CD4-positive, alpha-beta memory T cell (primary cell): ENCODE measurements at regions not wholly inside any gene's neighbourhood (a gene's known extent, or its start where the extent isn't known, plus 50 kb on each side); places are given as distances from the start of the nearest gene placed in this dataset.
A peak's percentile ranks its signal among the peaks of the same experiment; 100 is the strongest.

Source experiments
- CTCF ChIA-PET: fragments of 350-600 bp; sonication (Branson Sonifier 250); formaldehyde crosslinking; loops from one replicate; lab custom pipeline; 2021; ENCODE audit warnings: inconsistent platforms; ENCODE audit not compliant: partially characterized antibody; lab: Charles Lee
- POLR2A ChIA-PET: fragments of 350-600 bp; sonication (Branson Sonifier 250); formaldehyde crosslinking; loops from one replicate; lab custom pipeline; 2021; ENCODE audit not compliant: partially characterized antibody; lab: Charles Lee
- DNase-seq, 5 donors: peaks; one replicate each; pipeline versions ENCODE4 v3.0.0 to v3.0.0-alpha.2; 2020 to 2022; ENCODE audit warnings: mixed read lengths in 1 of 5
- H3K27ac ChIP-seq: one replicate; pipeline ENCODE4 v1.7.0; 2013; ENCODE audit warnings: low read depth, low read length
- H3K27me3 ChIP-seq: 2 replicates; pipeline ENCODE4 v1.7.0; 2013; ENCODE audit warnings: mild to moderate bottlenecking, low read length, moderate library complexity; ENCODE audit not compliant: insufficient read depth
- H3K36me3 ChIP-seq: 2 replicates; pipeline ENCODE4 v1.7.0; 2013; ENCODE audit warnings: mild to moderate bottlenecking, low read length, moderate library complexity; ENCODE audit not compliant: insufficient read depth
- H3K4me1 ChIP-seq: 2 replicates; pipeline ENCODE4 v1.7.0; 2013; ENCODE audit warnings: mild to moderate bottlenecking, low read length, moderate library complexity; ENCODE audit not compliant: insufficient read depth
- H3K4me3 ChIP-seq, 2 donors: one replicate each; pipeline ENCODE4 v1.7.0; 2013; ENCODE audit warnings: low read length in 2 of 2, mild to moderate bottlenecking in 1 of 2
- H3K9me3 ChIP-seq, 2 donors: one replicate each; pipeline ENCODE4 v1.7.0; 2013; ENCODE audit warnings: low read length in 2 of 2, control low read depth in 1 of 2; ENCODE audit not compliant: control insufficient read depth in 1 of 2
- H3K27ac Mint-ChIP-seq, 7 donors: one replicate each; pipeline ENCODE4 v1.8.0; 2020 to 2021; ENCODE audit warnings: mixed read lengths in 7 of 7, mild to moderate bottlenecking in 6 of 7, inconsistent platforms in 3 of 7, moderate library complexity in 3 of 7
- H3K27me3 Mint-ChIP-seq, 2 donors: one replicate each; pipeline ENCODE4 v1.8.0; 2020 to 2021; ENCODE audit warnings: mixed read lengths in 2 of 2
- H3K36me3 Mint-ChIP-seq, 2 donors: one replicate each; pipeline ENCODE4 v1.8.0; 2020 to 2021; ENCODE audit warnings: mixed read lengths in 2 of 2, inconsistent platforms in 1 of 2, mild to moderate bottlenecking in 1 of 2
- H3K4me1 Mint-ChIP-seq, 4 donors: one replicate each; pipeline ENCODE4 v1.8.0; 2020 to 2021; ENCODE audit warnings: mixed read lengths in 4 of 4, mild to moderate bottlenecking in 1 of 4
- H3K4me3 Mint-ChIP-seq, 8 donors: one replicate each; pipeline ENCODE4 v1.8.0; 2020 to 2021; ENCODE audit warnings: mixed read lengths in 8 of 8, mild to moderate bottlenecking in 7 of 8, moderate library complexity in 6 of 8, inconsistent platforms in 3 of 8
- H3K9me3 Mint-ChIP-seq, 8 donors: one replicate each; pipeline ENCODE4 v1.8.0; 2020 to 2021; ENCODE audit warnings: mixed read lengths in 8 of 8, mild to moderate bottlenecking in 5 of 8, inconsistent platforms in 3 of 8, moderate library complexity in 1 of 8
- intact Hi-C: fragments of 100-400 bp; cut with micrococcal nuclease; formaldehyde crosslinking; loops from one replicate; pipeline ENCODE4 v1.15.1; 2023

GRCh38 chr13:88895261-88895941, 1224.2 kb downstream of the SLITRK5 start:
- no peaks in the 10 kb centered on the region for H3K4me1 Mint-ChIP-seq
- peaks cover 1 to 9% (median 4%) of the 10 kb centered on the region in 8 donors for H3K9me3 Mint-ChIP-seq
- H3K4me3 Mint-ChIP-seq: no peak overlapping the region
- H3K27me3 ChIP-seq: no peaks in the 10 kb centered on the region
- no peaks in the 10 kb centered on the region for H3K36me3 Mint-ChIP-seq
- H3K9me3 ChIP-seq: peaks cover 0 to 6% of the 10 kb centered on the region in 2 donors
- peak in 1 of 5 donors; percentile 28 for DNase-seq
- H3K27me3 Mint-ChIP-seq: no peaks in the 10 kb centered on the region
- H3K4me1 ChIP-seq: no peaks in the 10 kb centered on the region
- CTCF ChIA-PET: no interaction called here
- H3K27ac Mint-ChIP-seq: no peak overlapping the region
- intact Hi-C loops: no loop called here
- H3K36me3 ChIP-seq: no peaks in the 10 kb centered on the region
- no peak overlapping the region for H3K4me3 ChIP-seq
- POLR2A ChIA-PET: no interaction called here
- H3K27ac ChIP-seq: no peak overlapping the region

DNA sequence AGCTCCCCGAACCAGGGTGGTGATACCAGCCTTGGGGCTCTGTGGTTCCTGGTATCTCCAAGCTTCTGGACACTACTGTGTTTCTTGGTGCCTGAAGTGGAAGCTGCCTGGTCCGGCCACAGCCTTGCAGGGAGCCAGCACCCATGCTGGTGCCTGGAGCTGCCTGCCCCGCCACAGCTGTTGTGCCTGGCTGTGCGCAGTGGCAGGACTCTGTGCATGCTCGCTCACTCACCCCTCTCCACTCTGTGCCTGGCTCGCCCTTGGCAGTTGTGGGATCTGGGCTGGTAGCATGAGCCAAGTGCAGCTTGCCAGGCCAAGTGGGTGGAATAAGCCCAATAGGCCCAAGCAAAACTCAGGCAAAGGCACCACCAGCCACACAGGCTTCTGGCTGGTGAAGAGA, 1225.3 kb downstream of the SLITRK5 start:
- intact Hi-C loops: no loop called here
- peak in 1 of 5 donors; percentile 28 for DNase-seq
- Mint-ChIP-seq H3K27ac (no peak overlapping the region), H3K9me3 (peaks cover 1 to 14% (median 4%) of the 10 kb centered on the region in 8 donors), H3K4me1 (no peaks in the 10 kb centered on the region), H3K36me3 (no peaks in the 10 kb centered on the region), H3K4me3 (no peak overlapping the region), H3K27me3 (no peaks in the 10 kb centered on the region)
- Histone ChIP-seq H3K4me3 (no peak overlapping the region), H3K9me3 (peaks cover 0 to 6% of the 10 kb centered on the region in 2 donors), H3K27me3 (no peaks in the 10 kb centered on the region), H3K27ac (no peak overlapping the region), H3K4me1 (no peaks in the 10 kb centered on the region), H3K36me3 (no peaks in the 10 kb centered on the region)
- CTCF ChIA-PET: no interaction called here
- POLR2A ChIA-PET: no interaction called here

GRCh38 chr13:88908961-88909441, 1237.8 kb downstream of the SLITRK5 start:
- no peaks in the 10 kb centered on the region for H3K36me3 ChIP-seq
- Mint-ChIP-seq H3K27me3 (no peaks in the 10 kb centered on the region), H3K4me1 (no peaks in the 10 kb centered on the region), H3K9me3 (peaks cover 0 to 20% (median 6%) of the 10 kb centered on the region in 8 donors), H3K4me3 (no peak overlapping the region), H3K36me3 (no peaks in the 10 kb centered on the region), H3K27ac (no peak overlapping the region)
- H3K27me3 ChIP-seq: no peaks in the 10 kb centered on the region
- ChIA-PET POLR2A (no interaction called here), CTCF (no interaction called here)
- no peak overlapping the region for H3K27ac ChIP-seq
- intact Hi-C loops: no loop called here
- no peak overlapping the region for H3K4me3 ChIP-seq
- no peak for DNase-seq
- H3K4me1 ChIP-seq: no peaks in the 10 kb centered on the region
- H3K9me3 ChIP-seq: no peaks in the 10 kb centered on the region

- ChIA-PET CTCF (no interaction called here), POLR2A (no interaction called here)
- Histone ChIP-seq H3K4me3 (no peak overlapping the region), H3K9me3 (peaks cover 0 to 4% of the 10 kb centered on the region in 2 donors), H3K36me3 (no peaks in the 10 kb centered on the region), H3K27ac (no peak overlapping the region), H3K27me3 (no peaks in the 10 kb centered on the region), H3K4me1 (no peaks in the 10 kb centered on the region)
- Mint-ChIP-seq H3K27ac (no peak overlapping the region), H3K4me1 (no peaks in the 10 kb centered on the region), H3K9me3 (peaks cover 0 to 6% (median 4%) of the 10 kb centered on the region in 8 donors), H3K36me3 (no peaks in the 10 kb centered on the region), H3K27me3 (no peaks in the 10 kb centered on the region), H3K4me3 (peak overlapping the region in 3 of 8 donors; percentile 11 to 62 (median 19))
- DNase-seq: peak in 1 of 5 donors; percentile 44
- intact Hi-C loops: no loop called here
Observed at GRCh38 chr13:88919970-88920628, 1248.9 kb downstream of the SLITRK5 start.

DNA sequence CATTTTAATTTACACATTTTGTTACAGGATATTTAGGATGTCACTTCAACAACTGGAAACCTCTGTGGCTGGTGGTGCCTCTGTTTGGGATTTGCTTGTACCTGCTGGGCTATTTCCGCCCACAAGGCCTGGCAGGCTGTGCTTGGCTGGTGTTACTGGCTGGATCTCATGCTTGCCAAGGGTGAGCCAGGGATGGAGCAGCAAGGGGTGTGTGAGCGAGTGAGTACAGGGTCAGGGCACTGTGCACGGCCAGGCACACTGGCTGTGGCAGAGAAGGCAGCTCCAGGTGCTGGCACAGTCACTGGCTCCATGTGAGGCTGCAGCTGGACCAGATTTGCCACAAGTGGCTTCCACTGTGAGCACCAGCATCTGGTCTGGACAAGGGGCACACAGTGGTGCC, 1254.8 kb downstream of the SLITRK5 start:
- intact Hi-C loops: no loop called here
- POLR2A ChIA-PET: no interaction called here
- H3K27ac Mint-ChIP-seq: no peak overlapping the region
- H3K36me3 Mint-ChIP-seq: no peaks in the 10 kb centered on the region
- H3K27me3 ChIP-seq: no peaks in the 10 kb centered on the region
- no peaks in the 10 kb centered on the region for H3K36me3 ChIP-seq
- DNase-seq: no peak
- H3K4me1 ChIP-seq: no peaks in the 10 kb centered on the region
- no peaks in the 10 kb centered on the region for H3K27me3 Mint-ChIP-seq
- H3K27ac ChIP-seq: no peak overlapping the region
- H3K9me3 Mint-ChIP-seq: peaks cover 0 to 7% (median 2%) of the 10 kb centered on the region in 8 donors
- H3K9me3 ChIP-seq: no peaks in the 10 kb centered on the region
- no peaks in the 10 kb centered on the region for H3K4me1 Mint-ChIP-seq
- no peak overlapping the region for H3K4me3 Mint-ChIP-seq
- H3K4me3 ChIP-seq: no peak overlapping the region
- CTCF ChIA-PET: no interaction called here

DNA sequence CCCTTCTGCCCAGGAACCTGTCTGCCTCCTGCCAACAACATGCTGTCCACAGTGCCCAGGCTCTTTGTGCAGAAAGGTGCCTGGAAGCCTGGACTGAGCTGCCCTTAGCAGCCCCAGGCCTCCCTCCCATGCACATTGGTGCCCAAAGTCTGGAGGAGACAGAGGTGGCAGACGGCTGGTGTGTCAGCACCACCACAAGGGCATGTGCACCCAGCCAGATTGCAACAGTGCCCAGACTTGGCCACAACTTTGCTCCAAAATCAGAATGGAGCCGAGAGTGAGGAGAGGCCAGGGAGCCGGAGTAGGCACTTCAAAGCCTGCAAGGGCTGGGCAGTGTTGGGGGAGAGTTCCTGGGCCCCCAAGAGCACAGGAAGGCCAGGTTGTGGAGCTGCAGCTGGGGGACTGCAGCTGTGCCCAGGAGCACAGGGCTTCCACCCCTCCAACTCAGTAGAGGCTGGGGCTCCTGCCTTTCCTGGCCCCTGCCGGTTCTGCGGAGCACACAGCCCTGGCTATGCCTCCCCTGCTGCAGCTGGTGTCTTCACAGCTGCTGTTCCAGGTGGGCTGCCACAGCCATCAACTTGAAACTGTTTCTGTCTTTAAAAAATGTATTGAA, 1255.8 kb downstream of the SLITRK5 start:
- CTCF ChIA-PET: no interaction called here
- POLR2A ChIA-PET: no interaction called here
- no peaks in the 10 kb centered on the region for H3K9me3 ChIP-seq
- Mint-ChIP-seq H3K36me3 (no peaks in the 10 kb centered on the region), H3K9me3 (peaks cover 0 to 7% (median 2%) of the 10 kb centered on the region in 8 donors), H3K27ac (no peak overlapping the region), H3K4me3 (no peak overlapping the region), H3K4me1 (no peaks in the 10 kb centered on the region), H3K27me3 (no peaks in the 10 kb centered on the region)
- no peak overlapping the region for H3K27ac ChIP-seq
- no peaks in the 10 kb centered on the region for H3K4me1 ChIP-seq
- no peaks in the 10 kb centered on the region for H3K27me3 ChIP-seq
- H3K4me3 ChIP-seq: no peak overlapping the region
- intact Hi-C loops: no loop called here
- no peaks in the 10 kb centered on the region for H3K36me3 ChIP-seq
- DNase-seq: no peak

- H3K36me3 ChIP-seq: no peaks in the 10 kb centered on the region
- Mint-ChIP-seq H3K36me3 (no peaks in the 10 kb centered on the region), H3K9me3 (peaks cover 0 to 4% (median under 1%) of the 10 kb centered on the region in 8 donors), H3K4me3 (peak overlapping the region in 1 of 8 donors; percentile 34), H3K27me3 (no peaks in the 10 kb centered on the region), H3K4me1 (no peaks in the 10 kb centered on the region), H3K27ac (peak overlapping the region in 1 of 7 donors; percentile 25)
- no peak overlapping the region for H3K4me3 ChIP-seq
- H3K27ac ChIP-seq: no peak overlapping the region
- CTCF ChIA-PET: no interaction called here
- no peaks in the 10 kb centered on the region for H3K4me1 ChIP-seq
- no peaks in the 10 kb centered on the region for H3K9me3 ChIP-seq
- no peaks in the 10 kb centered on the region for H3K27me3 ChIP-seq
- POLR2A ChIA-PET: no interaction called here
- intact Hi-C loops: no loop called here
- DNase-seq: no peak
Observed at GRCh38 chr13:88932950-88933349, 1261.8 kb downstream of the SLITRK5 start.
